GM23338 (cell line): ENCODE measurements at regions not wholly inside any gene's neighbourhood (a gene's known extent, or its start where the extent isn't known, plus 50 kb on each side); places are given as distances from the start of the nearest gene placed in this dataset.

Experiments used
- ATAC-seq: fragments of 200-7000 bp; cut with Tn5 transposase; 3 replicates; pipeline ENCODE4 v1.9.1; 2020
- DNase-seq: peaks from one replicate; pipeline ENCODE4 v3.0.0-alpha.2; 2015; ENCODE audit warnings: low spot score
- H2AFZ ChIP-seq: fragments of 200-600 bp; sonication (generic); 2 replicates; pipeline ENCODE4 v1.8.0; 2016; ENCODE audit warnings: antibody characterized with exemption, mild to moderate bottlenecking, moderate library complexity
- H3F3A ChIP-seq: fragments of 200-600 bp; sonication (generic); replicated peaks from 2 replicates; pipeline ENCODE4 v1.8.0; 2017; ENCODE audit warnings: antibody characterized with exemption, mixed run types, low read depth
- H3K27ac ChIP-seq: fragments of 200-600 bp; sonication (generic); 2 replicates; pipeline ENCODE4 v1.6.1; 2016; ENCODE audit warnings: low read depth
- H3K27me3 ChIP-seq: fragments of 200-600 bp; sonication (generic); 2 replicates; pipeline ENCODE4 v1.8.0; 2016; ENCODE audit warnings: mild to moderate bottlenecking, mixed run types, moderate library complexity; ENCODE audit not compliant: insufficient read depth
- H3K36me3 ChIP-seq: fragments of 200-600 bp; sonication (generic); 2 replicates; pipeline ENCODE4 v1.8.0; 2016; ENCODE audit warnings: mild to moderate bottlenecking; ENCODE audit not compliant: insufficient read depth
- H3K4me1 ChIP-seq: fragments of 200-600 bp; sonication (generic); 2 replicates; pipeline ENCODE4 v1.8.0; 2016; ENCODE audit warnings: mild to moderate bottlenecking, moderate library complexity; ENCODE audit not compliant: insufficient read depth
- H3K4me2 ChIP-seq: fragments of 200-600 bp; sonication (generic); 2 replicates; pipeline ENCODE4 v1.7.1; 2017; ENCODE audit warnings: mixed run types
- H3K4me3 ChIP-seq: fragments of 200-600 bp; sonication (generic); 2 replicates; pipeline ENCODE4 v1.6.1; 2016; ENCODE audit warnings: mixed run types
- H3K79me2 ChIP-seq: fragments of 200-600 bp; sonication (generic); replicated peaks from 2 replicates; pipeline ENCODE4 v1.8.0; 2017; ENCODE audit warnings: mild to moderate bottlenecking; ENCODE audit not compliant: insufficient read depth
- H3K9me2 ChIP-seq: fragments of 200-600 bp; sonication (generic); 2 replicates; pipeline ENCODE4 v1.8.0; 2017; ENCODE audit not compliant: insufficient read depth
- H4K20me1 ChIP-seq: fragments of 200-600 bp; sonication (generic); replicated peaks from 2 replicates; pipeline ENCODE4 v1.8.0; 2017; ENCODE audit warnings: mild to moderate bottlenecking; ENCODE audit not compliant: insufficient read depth
- H3K27ac Mint-ChIP-seq: 2 replicates; pipeline ENCODE4 v1.8.0; 2020; ENCODE audit warnings: inconsistent platforms, mild to moderate bottlenecking, moderate library complexity, mixed read lengths
- H3K27me3 Mint-ChIP-seq: 3 replicates; pipeline ENCODE4 v1.8.0; 2022; ENCODE audit warnings: low read depth, mild to moderate bottlenecking, moderate library complexity, mixed read lengths, inconsistent platforms; ENCODE audit not compliant: insufficient read depth, poor library complexity
- H3K36me3 Mint-ChIP-seq: 3 replicates; pipeline ENCODE4 v1.8.0; 2021; ENCODE audit warnings: low read depth, mild to moderate bottlenecking, inconsistent platforms, moderate library complexity, mixed read lengths
- H3K4me1 Mint-ChIP-seq: 3 replicates; pipeline ENCODE4 v1.8.0; 2020; ENCODE audit warnings: mild to moderate bottlenecking, inconsistent platforms, mixed read lengths
- H3K4me3 Mint-ChIP-seq: 3 replicates; pipeline ENCODE4 v1.8.0; 2021; ENCODE audit warnings: moderate library complexity, mild to moderate bottlenecking, inconsistent platforms, mixed read lengths
- H3K9me3 Mint-ChIP-seq: 3 replicates; pipeline ENCODE4 v1.8.0; 2020; ENCODE audit warnings: moderate library complexity, mild to moderate bottlenecking, inconsistent platforms, mixed read lengths
- CREB1 ChIP-seq: fragments of 250-450 bp; sonication (Bioruptor Pico); IDR thresholded peaks from 2 replicates; pipeline ENCODE4 v1.5.0; 2020; ENCODE audit warnings: low read depth, mild to moderate bottlenecking, moderate library complexity
- CTCF ChIP-seq, 2 experiments: fragments of 200-600 bp in 1 of 2; sonication (generic) in 1 of 2; conservative IDR thresholded peaks; 2 replicates each; pipeline versions ENCODE4 v1.5.1 to v1.6.1; 2016 to 2017; ENCODE audit warnings: antibody characterized with exemption in 2 of 2, low read depth in 2 of 2, mild to moderate bottlenecking in 2 of 2, moderate library complexity in 1 of 2
- ETS1 ChIP-seq: IDR thresholded peaks from 2 replicates; pipeline ENCODE4 v1.6.1; 2016; ENCODE audit warnings: antibody characterized with exemption
- EZH2 ChIP-seq: fragments of 200-600 bp; sonication (generic); IDR thresholded peaks from one replicate; pipeline ENCODE4 v1.8.0; 2017; ENCODE audit warnings: antibody characterized with exemption, mild to moderate bottlenecking, low read depth; ENCODE audit not compliant: unreplicated experiment
- EZH2phosphoT487 ChIP-seq: fragments of 200-600 bp; sonication (generic); IDR thresholded peaks from one replicate; pipeline ENCODE4 v1.8.1; 2018; ENCODE audit warnings: antibody characterized with exemption; ENCODE audit not compliant: unreplicated experiment
- POLR2AphosphoS5 ChIP-seq: IDR thresholded peaks from 2 replicates; pipeline ENCODE4 v1.6.1; 2016; ENCODE audit warnings: antibody characterized with exemption, low read depth
- ZNF114 ChIP-seq: fragments of 250-450 bp; sonication (Bioruptor Pico); IDR thresholded peaks from 2 replicates; pipeline ENCODE4 v1.5.0; 2020; ENCODE audit warnings: mild to moderate bottlenecking, moderate library complexity
- ZNF462 ChIP-seq: fragments of 250-450 bp; sonication (Bioruptor Pico); IDR thresholded peaks from 2 replicates; pipeline ENCODE4 v1.5.0; 2020; ENCODE audit warnings: mild to moderate bottlenecking, moderate library complexity

GRCh38 chr20:22529150-22530019 is 55.0 kb downstream of the FOXA2 start:
- H3K27ac Mint-ChIP-seq = no peak overlapping the region
- H3K27ac ChIP-seq = no peak overlapping the region
- peaks cover 35% of the 10 kb centered on the region for H3K4me1 Mint-ChIP-seq
- H3K9me2 ChIP-seq = peaks cover 12% of the 10 kb centered on the region
- TF ChIP-seq EZH2phosphoT487 = no peak
- TF ChIP-seq ZNF114 (CRISPR knock-in tag) = no peak
- peaks cover 3% of the 10 kb centered on the region; the same call in 1 of the 3 replicates for H3K36me3 Mint-ChIP-seq
- peaks cover 8% of the 10 kb centered on the region for H3K27me3 Mint-ChIP-seq
- no peaks in the 10 kb centered on the region for H3F3A ChIP-seq
- H3K79me2 ChIP-seq = no peaks in the 10 kb centered on the region
- H3K4me3 ChIP-seq = no peak overlapping the region
- H3K4me2 ChIP-seq = peak overlapping the region; percentile 31
- H4K20me1 ChIP-seq = no peaks in the 10 kb centered on the region
- H3K4me1 ChIP-seq = peaks cover 26% of the 10 kb centered on the region
- H3K27me3 ChIP-seq = no peaks in the 10 kb centered on the region
- ATAC-seq = peak; percentile 78
- no peaks in the 10 kb centered on the region for H3K36me3 ChIP-seq
- no peaks in the 10 kb centered on the region for H3K9me3 Mint-ChIP-seq
- H2AFZ ChIP-seq = peak overlapping the region; percentile 8; the same call in 1 of the 2 replicates
- H3K4me3 Mint-ChIP-seq = no peak overlapping the region; the same call in 2 of the 3 replicates
- no peak for DNase-seq

- Histone ChIP-seq H4K20me1 (no peaks in the 10 kb centered on the region), H3K4me3 (no peak overlapping the region), H2AFZ (0 out of 2 replicates have a peak overlapping the region, but pooled peaks have one; percentile 14), H3K27me3 (no peaks in the 10 kb centered on the region), H3K27ac (no peak overlapping the region), H3K36me3 (no peaks in the 10 kb centered on the region), H3K9me2 (peaks cover 7% of the 10 kb centered on the region), H3F3A (no peaks in the 10 kb centered on the region), H3K4me1 (peaks cover 21% of the 10 kb centered on the region), H3K79me2 (no peaks in the 10 kb centered on the region), H3K4me2 (no peak overlapping the region)
- ATAC-seq = no peak
- peaks cover 27% of the 10 kb centered on the region for H3K4me1 Mint-ChIP-seq
- H3K27me3 Mint-ChIP-seq = peaks cover 8% of the 10 kb centered on the region
- no peak for DNase-seq
- H3K36me3 Mint-ChIP-seq = peaks cover 3% of the 10 kb centered on the region; the same call in 1 of the 3 replicates
- no peaks in the 10 kb centered on the region for H3K9me3 Mint-ChIP-seq
- H3K4me3 Mint-ChIP-seq = no peak overlapping the region
- no peak overlapping the region for H3K27ac Mint-ChIP-seq
- no peak for TF ChIP-seq ZNF462 (CRISPR knock-in tag)
- no peak for TF ChIP-seq ETS1
- no peak for TF ChIP-seq ZNF114 (CRISPR knock-in tag)
- TF ChIP-seq EZH2 = no peak
- TF ChIP-seq CREB1 (CRISPR knock-in tag) = no peak
- no peak for TF ChIP-seq CTCF (conservative IDR thresholded peaks at IDR 0.05; ENCODE audit: low read depth in 2 of 2)
- TF ChIP-seq POLR2AphosphoS5 = no peak
Measured at GRCh38 chr20:22526512-22527012, 57.8 kb downstream of the FOXA2 start.
